ENCODE measurements at regions not wholly inside any gene's neighbourhood (a gene's known extent, or its start where the extent isn't known, plus 50 kb on each side); places are given as distances from the start of the nearest gene placed in this dataset.

GRCh38 chr2:39913648-39914461, 134.8 kb upstream of the THUMPD2 start:
- DNase-seq (ENCODE audit: low spot score in 2 of 2) = no peak
- TF ChIP-seq CTCF (IDR thresholded peaks at IDR 0.05) (peak; percentile 65 to 73), POLR2AphosphoS5 (IDR thresholded peaks at IDR 0.05) (no peak), EP300 (IDR thresholded peaks at IDR 0.05) (no peak)
- no peaks in the 10 kb centered on the region for H3K27me3 ChIP-seq
- H3K9me3 ChIP-seq = no peaks in the 10 kb centered on the region
- H3K4me3 ChIP-seq = no peak overlapping the region
- no peak overlapping the region for H3K27ac ChIP-seq
- no peaks in the 10 kb centered on the region for H3K36me3 ChIP-seq
- H3K4me1 ChIP-seq = no peaks in the 10 kb centered on the region
- WGBS = 32% methylated on average over 5 of the region's 5 CpGs

GRCh38 chr2:39902103-39902502, 123.0 kb upstream of the THUMPD2 start:
- Histone ChIP-seq H3K36me3 (no peaks in the 10 kb centered on the region), H3K9me3 (no peaks in the 10 kb centered on the region), H3K27ac (no peak overlapping the region), H3K4me1 (no peaks in the 10 kb centered on the region), H3K4me3 (no peak overlapping the region), H3K27me3 (peaks cover 3% of the 10 kb centered on the region)
- no peak for DNase-seq (ENCODE audit: low spot score in 2 of 2)
- TF ChIP-seq POLR2A (IDR thresholded peaks at IDR 0.05) = no peak
- TF ChIP-seq EP300 (IDR thresholded peaks at IDR 0.05) = no peak
- no peak for TF ChIP-seq POLR2AphosphoS5 (IDR thresholded peaks at IDR 0.05)
- no peak for TF ChIP-seq CTCF (IDR thresholded peaks at IDR 0.05)

DNA sequence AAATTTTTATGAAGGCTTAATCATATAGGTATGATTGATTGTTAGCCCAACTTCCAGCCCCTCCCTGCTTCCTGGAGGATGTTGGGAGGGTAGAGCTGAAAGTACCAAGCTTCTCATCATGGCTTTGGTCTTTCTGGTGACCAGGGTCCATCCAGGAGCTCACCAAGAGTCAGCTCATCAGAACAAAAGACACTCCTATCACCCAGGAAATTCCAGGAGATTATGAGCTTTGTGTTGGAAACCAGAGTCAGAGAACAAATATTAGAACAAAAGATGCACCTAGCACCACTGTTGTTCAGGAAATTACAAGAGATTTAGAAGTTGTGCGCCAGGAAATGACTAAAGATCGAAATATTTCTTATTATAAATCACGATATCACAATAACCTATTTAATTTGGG, 119.9 kb upstream of the THUMPD2 start:
- Histone ChIP-seq H3K4me3 (no peak overlapping the region), H3K4me1 (no peaks in the 10 kb centered on the region), H3K27me3 (peaks cover 3% of the 10 kb centered on the region), H3K27ac (no peak overlapping the region), H3K9me3 (no peaks in the 10 kb centered on the region), H3K36me3 (no peaks in the 10 kb centered on the region)
- TF ChIP-seq EP300 (IDR thresholded peaks at IDR 0.05) (no peak), POLR2AphosphoS5 (IDR thresholded peaks at IDR 0.05) (no peak), POLR2A (IDR thresholded peaks at IDR 0.05) (no peak)
- WGBS = 85% methylated on average over 3 of the region's 3 CpGs
- DNase-seq (ENCODE audit: low spot score in 2 of 2) = no peak

GRCh38 chr2:39897273-39897672, 118.2 kb upstream of the THUMPD2 start:
- H3K9me3 ChIP-seq = no peaks in the 10 kb centered on the region
- H3K27ac ChIP-seq = no peak overlapping the region
- no peak overlapping the region for H3K4me3 ChIP-seq
- whole genome bisulfite sequencing = 86% methylated on average over 5 of the region's 5 CpGs
- no peaks in the 10 kb centered on the region for H3K4me1 ChIP-seq
- no peak for DNase-seq (ENCODE audit: low spot score in 2 of 2)
- no peaks in the 10 kb centered on the region for H3K27me3 ChIP-seq
- H3K36me3 ChIP-seq = no peaks in the 10 kb centered on the region
- TF ChIP-seq CTCF (IDR thresholded peaks at IDR 0.05) (no peak), EP300 (IDR thresholded peaks at IDR 0.05) (no peak), POLR2AphosphoS5 (IDR thresholded peaks at IDR 0.05) (no peak), POLR2A (IDR thresholded peaks at IDR 0.05) (no peak)

- no peaks in the 10 kb centered on the region for H3K9me3 ChIP-seq
- no peaks in the 10 kb centered on the region for H3K4me1 ChIP-seq
- WGBS = 89% methylated on average over 8 of the region's 8 CpGs
- H3K4me3 ChIP-seq = no peak overlapping the region
- TF ChIP-seq EP300 (IDR thresholded peaks at IDR 0.05) (no peak), POLR2A (IDR thresholded peaks at IDR 0.05) (no peak), CTCF (IDR thresholded peaks at IDR 0.05) (no peak), POLR2AphosphoS5 (IDR thresholded peaks at IDR 0.05) (no peak)
- DNase-seq (ENCODE audit: low spot score in 2 of 2) = no peak
- H3K27me3 ChIP-seq = no peaks in the 10 kb centered on the region
- H3K36me3 ChIP-seq = no peaks in the 10 kb centered on the region
- no peak overlapping the region for H3K27ac ChIP-seq
Measured at GRCh38 chr2:39894082-39894481, 115.0 kb upstream of the THUMPD2 start.

Data from suprapubic skin (tissue), 4 donors.